Endothelial cell (in vitro differentiated cells): ENCODE measurements at regions not wholly inside any gene's neighbourhood (a gene's known extent, or its start where the extent isn't known, plus 50 kb on each side); places are given as distances from the start of the nearest gene placed in this dataset.

Source experiments
- DNase-seq: peaks from one replicate; pipeline ENCODE4 v3.0.0; 2021; ENCODE audit warnings: low spot score
- H3K27ac Mint-ChIP-seq: one replicate; pipeline ENCODE4 v1.8.0; 2021; ENCODE audit warnings: mixed read lengths, inconsistent platforms; ENCODE audit not compliant: unreplicated experiment
- H3K27me3 Mint-ChIP-seq: one replicate; pipeline ENCODE4 v1.8.0; 2021; ENCODE audit warnings: mild to moderate bottlenecking, moderate library complexity, mixed read lengths, inconsistent platforms; ENCODE audit not compliant: unreplicated experiment
- H3K36me3 Mint-ChIP-seq: one replicate; pipeline ENCODE4 v1.8.0; 2021; ENCODE audit warnings: mild to moderate bottlenecking, low read depth, mixed read lengths, inconsistent platforms; ENCODE audit not compliant: unreplicated experiment
- H3K4me1 Mint-ChIP-seq: one replicate; pipeline ENCODE4 v1.8.0; 2021; ENCODE audit warnings: mild to moderate bottlenecking, mixed read lengths, inconsistent platforms; ENCODE audit not compliant: unreplicated experiment
- H3K4me3 Mint-ChIP-seq: one replicate; pipeline ENCODE4 v1.8.0; 2021; ENCODE audit warnings: mild to moderate bottlenecking, mixed read lengths, inconsistent platforms; ENCODE audit not compliant: unreplicated experiment
- H3K9me3 Mint-ChIP-seq: one replicate; pipeline ENCODE4 v1.8.0; 2021; ENCODE audit warnings: mixed read lengths, inconsistent platforms; ENCODE audit not compliant: unreplicated experiment
- CTCF ChIP-seq: fragments of 200-600 bp; sonication (generic); IDR thresholded peaks from one replicate; pipeline ENCODE4 v1.5.0; 2021; ENCODE audit warnings: antibody characterized with exemption; ENCODE audit not compliant: unreplicated experiment

GRCh38 chr1:70909262-70909822, 138.3 kb downstream of the PTGER3 start:
- Mint-ChIP-seq H3K27ac (no peak overlapping the region), H3K4me3 (no peak overlapping the region), H3K27me3 (no peaks in the 10 kb centered on the region), H3K9me3 (no peaks in the 10 kb centered on the region), H3K4me1 (peaks cover 3% of the 10 kb centered on the region), H3K36me3 (no peaks in the 10 kb centered on the region)
- no peak for TF ChIP-seq CTCF
- DNase-seq, result no peak

GRCh38 chr1:70910013-70910412, 137.6 kb downstream of the PTGER3 start:
- Mint-ChIP-seq H3K9me3 (no peaks in the 10 kb centered on the region), H3K4me3 (no peak overlapping the region), H3K36me3 (no peaks in the 10 kb centered on the region), H3K4me1 (peaks cover 3% of the 10 kb centered on the region), H3K27me3 (no peaks in the 10 kb centered on the region), H3K27ac (no peak overlapping the region)
- DNase-seq, result no peak
- no peak for TF ChIP-seq CTCF

GRCh38 chr1:70911861-70912260, 135.8 kb downstream of the PTGER3 start:
- H3K36me3 Mint-ChIP-seq, result no peaks in the 10 kb centered on the region
- no peaks in the 10 kb centered on the region for H3K9me3 Mint-ChIP-seq
- no peak for DNase-seq
- H3K27me3 Mint-ChIP-seq, result no peaks in the 10 kb centered on the region
- no peak for TF ChIP-seq CTCF
- no peak overlapping the region for H3K27ac Mint-ChIP-seq
- peaks cover 3% of the 10 kb centered on the region for H3K4me1 Mint-ChIP-seq
- H3K4me3 Mint-ChIP-seq, result no peak overlapping the region

- no peaks in the 10 kb centered on the region for H3K9me3 Mint-ChIP-seq
- no peak for DNase-seq
- H3K4me3 Mint-ChIP-seq, result no peak overlapping the region
- no peaks in the 10 kb centered on the region for H3K36me3 Mint-ChIP-seq
- H3K27ac Mint-ChIP-seq, result no peak overlapping the region
- peaks cover 3% of the 10 kb centered on the region for H3K4me1 Mint-ChIP-seq
- TF ChIP-seq CTCF, result no peak
- no peaks in the 10 kb centered on the region for H3K27me3 Mint-ChIP-seq
Measured at GRCh38 chr1:70914224-70914623, 133.4 kb downstream of the PTGER3 start.

- DNase-seq, result no peak
- Mint-ChIP-seq H3K36me3 (no peaks in the 10 kb centered on the region), H3K4me3 (no peak overlapping the region), H3K27me3 (no peaks in the 10 kb centered on the region), H3K9me3 (no peaks in the 10 kb centered on the region), H3K27ac (no peak overlapping the region), H3K4me1 (no peaks in the 10 kb centered on the region)
- TF ChIP-seq CTCF, result no peak
Measured at GRCh38 chr1:70915258-70916033, 132.2 kb downstream of the PTGER3 start.
